H9 (cell line): ENCODE measurements at regions not wholly inside any gene's neighbourhood (a gene's known extent, or its start where the extent isn't known, plus 50 kb on each side); places are given as distances from the start of the nearest gene placed in this dataset.

ENCODE experiments used
- DNase-seq: peaks from one replicate; pipeline ENCODE4 v3.0.0-alpha.2; 2017
- H2AFZ ChIP-seq: one replicate; pipeline ENCODE4 v1.6.1; 2013; ENCODE audit warnings: mild to moderate bottlenecking, low read length, control low read depth, moderate library complexity
- H2AK5ac ChIP-seq: 2 replicates; pipeline ENCODE4 v1.6.1; 2013; ENCODE audit warnings: low read length, control low read depth, mixed read lengths; ENCODE audit not compliant: insufficient read length
- H2BK120ac ChIP-seq: one replicate; pipeline ENCODE4 v1.6.1; 2013; ENCODE audit warnings: low read depth, mild to moderate bottlenecking, low read length, control low read depth, inconsistent platforms; ENCODE audit not compliant: poor library complexity, severe bottlenecking
- H2BK12ac ChIP-seq: 2 replicates; pipeline ENCODE4 v1.6.1; 2013; ENCODE audit warnings: low read length, control low read depth, mixed read lengths, low read depth; ENCODE audit not compliant: insufficient read length
- H2BK15ac ChIP-seq: 2 replicates; pipeline ENCODE4 v1.6.1; 2013; ENCODE audit warnings: low read depth, low read length, control low read depth
- H2BK20ac ChIP-seq: one replicate; pipeline ENCODE4 v1.6.1; 2013; ENCODE audit warnings: low read depth, mild to moderate bottlenecking, low read length, control low read depth, inconsistent platforms; ENCODE audit not compliant: poor library complexity, severe bottlenecking
- H2BK5ac ChIP-seq: 2 replicates; pipeline ENCODE4 v1.6.1; 2013; ENCODE audit warnings: low read length, control low read depth, mixed read lengths; ENCODE audit not compliant: insufficient read length
- H3K14ac ChIP-seq: 2 replicates; pipeline ENCODE4 v1.6.1; 2013; ENCODE audit warnings: low read length, control low read depth; ENCODE audit not compliant: insufficient read depth
- H3K18ac ChIP-seq: 2 replicates; pipeline ENCODE4 v1.6.1; 2013; ENCODE audit warnings: low read depth, mild to moderate bottlenecking, mixed read lengths, low read length, control low read depth; ENCODE audit not compliant: insufficient read length
- H3K23ac ChIP-seq: 2 replicates; pipeline ENCODE4 v1.6.1; 2013; ENCODE audit warnings: low read length, control low read depth, mixed read lengths, low read depth; ENCODE audit not compliant: insufficient read length
- H3K23me2 ChIP-seq: 2 replicates; pipeline ENCODE4 v1.6.1; 2013; ENCODE audit warnings: low read depth, mild to moderate bottlenecking, mixed read lengths, low read length, control low read depth; ENCODE audit not compliant: insufficient read length, poor library complexity, severe bottlenecking
- H3K27ac ChIP-seq: 2 replicates; pipeline ENCODE4 v1.5.1; 2013; ENCODE audit warnings: low read length, control low read depth, mixed read lengths, low read depth; ENCODE audit not compliant: insufficient read length
- H3K27me3 ChIP-seq: 2 replicates; pipeline ENCODE4 v1.6.1; 2013; ENCODE audit warnings: low read length, control low read depth, inconsistent platforms; ENCODE audit not compliant: insufficient read depth
- H3K4ac ChIP-seq: 2 replicates; pipeline ENCODE4 v1.6.1; 2013; ENCODE audit warnings: low read depth, mild to moderate bottlenecking, control low read depth, inconsistent platforms, low read length, moderate library complexity
- H3K4me1 ChIP-seq: 2 replicates; pipeline ENCODE4 v1.6.1; 2013; ENCODE audit warnings: low read length, control low read depth, inconsistent platforms; ENCODE audit not compliant: insufficient read depth
- H3K4me2 ChIP-seq: 2 replicates; pipeline ENCODE4 v1.6.1; 2013; ENCODE audit warnings: low read length, control low read depth, mixed read lengths; ENCODE audit not compliant: insufficient read length, insufficient read depth
- H3K56ac ChIP-seq: 2 replicates; pipeline ENCODE4 v1.6.1; 2013; ENCODE audit warnings: low read depth, mild to moderate bottlenecking, mixed read lengths, low read length, control low read depth; ENCODE audit not compliant: insufficient read length
- H3K79me1 ChIP-seq: 2 replicates; pipeline ENCODE4 v1.6.1; 2013; ENCODE audit warnings: low read depth, mild to moderate bottlenecking, moderate library complexity, low read length, control low read depth, inconsistent platforms; ENCODE audit not compliant: insufficient read depth, poor library complexity, severe bottlenecking
- H3K79me2 ChIP-seq: 2 replicates; pipeline ENCODE4 v1.6.1; 2013; ENCODE audit warnings: low read length, control low read depth, inconsistent platforms; ENCODE audit not compliant: insufficient read depth
- H3K9ac ChIP-seq: 2 replicates; pipeline ENCODE4 v1.6.1; 2013; ENCODE audit warnings: low read length, control low read depth, mixed read lengths; ENCODE audit not compliant: insufficient read length; ENCODE audit errors: extremely low read depth
- H3K9me3 ChIP-seq: one replicate; pipeline ENCODE4 v1.6.1; 2013; ENCODE audit warnings: low read depth, low read length, inconsistent platforms; ENCODE audit not compliant: control insufficient read depth
- H3T11ph ChIP-seq: one replicate; pipeline ENCODE4 v1.6.1; 2013; ENCODE audit warnings: mild to moderate bottlenecking, low read length, control low read depth, inconsistent platforms
- H4K20me1 ChIP-seq: one replicate; pipeline ENCODE4 v1.6.1; 2013; ENCODE audit not compliant: control insufficient read depth, insufficient read length, insufficient read depth
- H4K5ac ChIP-seq: 2 replicates; pipeline ENCODE4 v1.6.1; 2013; ENCODE audit warnings: low read depth, mild to moderate bottlenecking, mixed read lengths, low read length, control low read depth; ENCODE audit not compliant: insufficient read length
- H4K8ac ChIP-seq: replicated peaks from 2 replicates; pipeline ENCODE4 v1.6.1; 2013; ENCODE audit warnings: low read length, control low read depth, mixed read lengths, low read depth; ENCODE audit not compliant: insufficient read length
- H4K91ac ChIP-seq: 2 replicates; pipeline ENCODE4 v1.6.1; 2013; ENCODE audit warnings: low read depth, mild to moderate bottlenecking, moderate library complexity, mixed read lengths, low read length, control low read depth; ENCODE audit not compliant: insufficient read length
- H3K27ac Mint-ChIP-seq, 3 experiments: 2 replicates in 2 of 3; 3 replicates in 1 of 3; pipeline ENCODE4 v1.8.0; 2020 to 2021; ENCODE audit warnings: mixed read lengths in 3 of 3, mild to moderate bottlenecking in 1 of 3, moderate library complexity in 1 of 3
- H3K27me3 Mint-ChIP-seq: 2 replicates; pipeline ENCODE4 v1.8.0; 2021; ENCODE audit warnings: low read depth, mild to moderate bottlenecking, moderate library complexity, mixed read lengths
- H3K36me3 Mint-ChIP-seq, 3 experiments: 2 replicates in 2 of 3; 3 replicates in 1 of 3; pipeline ENCODE4 v1.8.0; 2020 to 2021; ENCODE audit warnings: low read depth in 3 of 3, mixed read lengths in 3 of 3; ENCODE audit not compliant: insufficient read depth in 1 of 3
- H3K4me1 Mint-ChIP-seq, 2 experiments: 2 replicates each; pipeline ENCODE4 v1.8.0; 2020; ENCODE audit warnings: mixed read lengths in 2 of 2
- H3K4me3 Mint-ChIP-seq, 2 experiments: 2 replicates in 1 of 2; 3 replicates in 1 of 2; pipeline ENCODE4 v1.8.0; 2020 to 2021; ENCODE audit warnings: mild to moderate bottlenecking in 2 of 2, mixed read lengths in 2 of 2, moderate library complexity in 1 of 2
- H3K9me3 Mint-ChIP-seq, 2 experiments: 2 replicates in 1 of 2; 3 replicates in 1 of 2; pipeline ENCODE4 v1.8.0; 2020; ENCODE audit warnings: mild to moderate bottlenecking in 2 of 2, mixed read lengths in 2 of 2, moderate library complexity in 1 of 2
- CTCF ChIP-seq: fragments of 200-600 bp; sonication (generic); conservative IDR thresholded peaks from 3 replicates; pipeline ENCODE4 v1.8.0; 2021; ENCODE audit warnings: antibody characterized with exemption, mild to moderate bottlenecking
- WGBS: extraction: QIAGEN DNeasy Blood & Tissue Kit; methylation state at CpG from one replicate; pipeline ENCODE4 v1.1.7; 2013; ENCODE audit warnings: missing lambda C conversion rate, low lambda C conversion rate, mixed read lengths; ENCODE audit not compliant: insufficient read length; ENCODE audit errors: extremely low coverage; 5-methylcytosine and 5-hydroxymethylcytosine counted together

GRCh38 chr6:74518035-74518434, 687.8 kb downstream of the COL12A1 start:
- Mint-ChIP-seq H3K27me3 (no peaks in the 10 kb centered on the region), H3K36me3 (no peaks in the 10 kb centered on the region), H3K9me3 (peaks cover 8% of the 10 kb centered on the region in 2 experiments; a peak in 4 of 5 replicates), H3K27ac (no peak overlapping the region), H3K4me3 (no peak overlapping the region), H3K4me1 (no peaks in the 10 kb centered on the region)
- Histone ChIP-seq H4K91ac (no peak overlapping the region), H2BK12ac (no peak overlapping the region), H2BK15ac (no peak overlapping the region), H4K20me1 (no peaks in the 10 kb centered on the region), H3K4me1 (no peaks in the 10 kb centered on the region), H2BK20ac (no peak overlapping the region), H3K18ac (no peak overlapping the region), H3K79me1 (no peaks in the 10 kb centered on the region), H3K23ac (no peak overlapping the region), H2BK120ac (no peak overlapping the region), H2AFZ (no peak overlapping the region), H3K4ac (no peak overlapping the region), H3K79me2 (no peaks in the 10 kb centered on the region), H3K9ac (no peak overlapping the region), H4K8ac (no peak overlapping the region), H2AK5ac (no peak overlapping the region), H3K4me2 (no peak overlapping the region), H3K56ac (no peak overlapping the region), H3K27ac (no peak overlapping the region), H2BK5ac (no peak overlapping the region), H3T11ph (no peak overlapping the region), H4K5ac (no peak overlapping the region), H3K27me3 (no peaks in the 10 kb centered on the region), H3K23me2 (no peaks in the 10 kb centered on the region), H3K9me3 (no peaks in the 10 kb centered on the region), H3K14ac (no peak overlapping the region)
- DNase-seq: no peak
- WGBS: no CpG with 5 or more reads among the region's 1 CpG
- no peak for TF ChIP-seq CTCF
